ENCODE measurements at regions not wholly inside any gene's neighbourhood (a gene's known extent, or its start where the extent isn't known, plus 50 kb on each side); places are given as distances from the start of the nearest gene placed in this dataset.

DNA sequence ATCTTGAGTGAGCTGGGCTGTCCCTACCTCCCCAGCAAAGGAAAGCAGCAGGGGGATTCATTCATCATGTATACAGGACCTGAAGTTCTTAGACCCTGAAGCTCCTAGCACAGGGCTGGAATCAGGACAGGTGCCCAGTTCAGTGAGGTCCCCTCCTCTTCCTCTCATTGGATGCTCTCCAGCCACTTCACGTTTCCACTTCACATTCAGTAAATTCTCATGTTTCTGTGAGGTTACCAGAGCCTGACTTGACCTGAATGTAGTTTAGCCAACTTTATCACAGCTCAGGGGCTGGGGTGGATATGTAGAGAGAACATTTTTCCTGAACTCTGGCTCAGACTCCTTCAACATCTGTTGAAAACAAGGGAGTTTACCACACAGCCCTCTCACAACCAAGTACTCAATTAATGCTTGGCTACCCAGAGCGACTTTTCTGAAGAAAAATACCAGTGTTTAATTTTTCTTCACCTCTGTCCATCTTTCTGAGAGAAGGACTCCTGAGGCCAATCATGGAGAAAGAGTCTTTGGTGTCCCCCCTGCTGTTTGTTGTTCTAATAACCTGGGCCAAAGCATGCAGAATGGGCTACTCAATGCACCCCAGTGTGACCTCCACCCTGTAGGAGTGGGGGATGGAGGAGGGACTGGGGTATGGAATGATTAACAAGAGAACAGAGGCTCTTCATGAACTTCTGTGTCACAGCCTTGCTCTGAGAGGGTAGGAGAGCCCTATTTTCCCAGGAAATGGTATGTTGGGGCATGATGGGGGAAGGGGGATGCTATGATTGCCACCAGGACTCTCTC is 108.3 kb upstream of the FGGY start:
- no peak overlapping the region for H3K4me3 ChIP-seq (ENCODE audit: low read depth, low read length)
- ChIA-PET CTCF (interaction anchor here (0.6 kb wide), 1 partner anchor 510 kb away, joined by 3 read pairs; no protein-coding TSS in a partner anchor), POLR2A (no interaction called here)
- DNase-seq (ENCODE audit: low read depth, low spot score), result no peak
- TF ChIP-seq, protein P1, sequence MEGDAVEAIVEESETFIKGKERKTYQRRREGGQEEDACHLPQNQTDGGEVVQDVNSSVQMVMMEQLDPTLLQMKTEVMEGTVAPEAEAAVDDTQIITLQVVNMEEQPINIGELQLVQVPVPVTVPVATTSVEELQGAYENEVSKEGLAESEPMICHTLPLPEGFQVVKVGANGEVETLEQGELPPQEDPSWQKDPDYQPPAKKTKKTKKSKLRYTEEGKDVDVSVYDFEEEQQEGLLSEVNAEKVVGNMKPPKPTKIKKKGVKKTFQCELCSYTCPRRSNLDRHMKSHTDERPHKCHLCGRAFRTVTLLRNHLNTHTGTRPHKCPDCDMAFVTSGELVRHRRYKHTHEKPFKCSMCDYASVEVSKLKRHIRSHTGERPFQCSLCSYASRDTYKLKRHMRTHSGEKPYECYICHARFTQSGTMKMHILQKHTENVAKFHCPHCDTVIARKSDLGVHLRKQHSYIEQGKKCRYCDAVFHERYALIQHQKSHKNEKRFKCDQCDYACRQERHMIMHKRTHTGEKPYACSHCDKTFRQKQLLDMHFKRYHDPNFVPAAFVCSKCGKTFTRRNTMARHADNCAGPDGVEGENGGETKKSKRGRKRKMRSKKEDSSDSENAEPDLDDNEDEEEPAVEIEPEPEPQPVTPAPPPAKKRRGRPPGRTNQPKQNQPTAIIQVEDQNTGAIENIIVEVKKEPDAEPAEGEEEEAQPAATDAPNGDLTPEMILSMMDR (IDR thresholded peaks at IDR 0.05; ENCODE audit: insufficient read depth, low read length, missing control alignments), result no peak

GRCh38 chr1:59193443-59194093 is 103.3 kb upstream of the FGGY start:
- DNase-seq (ENCODE audit: low read depth, low spot score), result no peak
- ChIA-PET POLR2A (no interaction called here), CTCF (interaction anchor here (1.1 kb wide), 1 partner anchor 12 kb away, joined by 3 read pairs; no protein-coding TSS in a partner anchor)
- H3K4me3 ChIP-seq (ENCODE audit: low read depth, low read length), result no peak overlapping the region
- TF ChIP-seq, protein P1 (IDR thresholded peaks at IDR 0.05; ENCODE audit: insufficient read depth, low read length, missing control alignments), result no peak

GRCh38 chr1:59194621-59195020 is 102.3 kb upstream of the FGGY start:
- TF ChIP-seq, protein P1 (IDR thresholded peaks at IDR 0.05; ENCODE audit: insufficient read depth, low read length, missing control alignments), result no peak
- ChIA-PET CTCF (no interaction called here), POLR2A (no interaction called here)
- no peak overlapping the region for H3K4me3 ChIP-seq (ENCODE audit: low read depth, low read length)
- no peak for DNase-seq (ENCODE audit: low read depth, low spot score)

GRCh38 chr1:59195151-59195550 is 101.7 kb upstream of the FGGY start:
- TF ChIP-seq, protein P1 (IDR thresholded peaks at IDR 0.05; ENCODE audit: insufficient read depth, low read length, missing control alignments), result no peak
- POLR2A ChIA-PET, result no interaction called here
- DNase-seq (ENCODE audit: low read depth, low spot score), result no peak
- no peak overlapping the region for H3K4me3 ChIP-seq (ENCODE audit: low read depth, low read length)
- CTCF ChIA-PET, result no interaction called here

DNA sequence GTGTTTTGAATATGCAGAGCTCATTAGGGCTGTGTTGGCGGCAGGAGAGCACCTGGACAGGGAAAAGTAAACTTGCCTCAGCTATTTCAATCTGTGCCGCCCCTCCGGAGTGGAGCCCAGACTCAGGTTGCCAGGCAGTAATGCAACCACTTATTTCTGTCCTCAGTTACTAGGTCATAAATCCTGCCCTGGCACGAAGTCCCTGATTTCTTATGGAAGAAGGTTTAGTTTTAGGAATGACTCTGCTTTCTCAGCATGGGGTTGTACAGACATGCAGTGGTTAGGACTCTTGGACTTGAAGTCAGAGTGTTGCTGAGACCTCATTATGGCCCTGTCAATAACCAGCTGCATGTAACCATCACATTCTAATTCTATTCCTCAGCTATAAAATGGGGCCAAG is 98.3 kb upstream of the FGGY start:
- ChIA-PET POLR2A (no interaction called here), CTCF (interaction anchor here (0.8 to 1.3 kb wide), 2 partner anchors 12 to 501 kb away, joined by 3 to 4 read pairs; no protein-coding TSS in a partner anchor)
- TF ChIP-seq, protein P1 (IDR thresholded peaks at IDR 0.05; ENCODE audit: insufficient read depth, low read length, missing control alignments), result no peak
- H3K4me3 ChIP-seq (ENCODE audit: low read depth, low read length), result no peak overlapping the region
- DNase-seq (ENCODE audit: low read depth, low spot score), result no peak

GRCh38 chr1:59199147-59199546 is 97.7 kb upstream of the FGGY start:
- TF ChIP-seq, protein P1 (IDR thresholded peaks at IDR 0.05; ENCODE audit: insufficient read depth, low read length, missing control alignments), result no peak
- CTCF ChIA-PET, result interaction anchor here (1.0 to 1.3 kb wide), 2 partner anchors 12 to 13 kb away, joined by 3 to 4 read pairs; no protein-coding TSS in a partner anchor
- POLR2A ChIA-PET, result no interaction called here
- no peak for DNase-seq (ENCODE audit: low read depth, low spot score)
- H3K4me3 ChIP-seq (ENCODE audit: low read depth, low read length), result no peak overlapping the region
